ENCODE measurements at regions not wholly inside any gene's neighbourhood (a gene's known extent, or its start where the extent isn't known, plus 50 kb on each side); places are given as distances from the start of the nearest gene placed in this dataset.

DNA sequence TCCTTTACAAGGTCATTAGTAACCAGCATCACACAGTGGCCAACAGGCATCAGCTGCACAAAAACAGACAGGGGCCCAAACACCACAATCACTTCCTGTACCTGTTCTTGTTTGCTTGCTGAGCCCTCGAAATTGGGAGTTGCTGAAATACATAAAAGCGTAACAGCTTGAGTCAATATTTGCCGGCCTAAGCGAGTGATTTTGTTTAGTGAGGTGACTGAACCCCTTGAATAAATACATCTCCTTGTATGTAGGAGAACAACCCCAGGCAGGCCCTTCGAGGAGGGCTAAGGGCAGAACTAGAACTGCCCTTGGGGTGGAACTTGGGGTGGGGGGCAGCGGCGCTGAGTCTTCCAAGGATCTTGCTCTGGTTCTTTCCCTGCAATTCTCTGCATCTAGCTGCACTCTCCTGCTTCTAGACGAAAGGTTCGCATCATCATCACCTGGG, 502.5 kb downstream of the RASEF start (continued):
- TF ChIP-seq, protein P1, sequence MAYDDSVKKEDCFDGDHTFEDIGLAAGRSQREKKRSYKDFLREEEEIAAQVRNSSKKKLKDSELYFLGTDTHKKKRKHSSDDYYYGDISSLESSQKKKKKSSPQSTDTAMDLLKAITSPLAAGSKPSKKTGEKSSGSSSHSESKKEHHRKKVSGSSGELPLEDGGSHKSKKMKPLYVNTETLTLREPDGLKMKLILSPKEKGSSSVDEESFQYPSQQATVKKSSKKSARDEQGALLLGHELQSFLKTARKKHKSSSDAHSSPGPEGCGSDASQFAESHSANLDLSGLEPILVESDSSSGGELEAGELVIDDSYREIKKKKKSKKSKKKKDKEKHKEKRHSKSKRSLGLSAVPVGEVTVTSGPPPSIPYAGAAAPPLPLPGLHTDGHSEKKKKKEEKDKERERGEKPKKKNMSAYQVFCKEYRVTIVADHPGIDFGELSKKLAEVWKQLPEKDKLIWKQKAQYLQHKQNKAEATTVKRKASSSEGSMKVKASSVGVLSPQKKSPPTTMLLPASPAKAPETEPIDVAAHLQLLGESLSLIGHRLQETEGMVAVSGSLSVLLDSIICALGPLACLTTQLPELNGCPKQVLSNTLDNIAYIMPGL (CRISPR knock-in tag; IDR thresholded peaks at IDR 0.05; ENCODE audit: borderline replicate concordance) = no peak
- TF ChIP-seq, protein P2, sequence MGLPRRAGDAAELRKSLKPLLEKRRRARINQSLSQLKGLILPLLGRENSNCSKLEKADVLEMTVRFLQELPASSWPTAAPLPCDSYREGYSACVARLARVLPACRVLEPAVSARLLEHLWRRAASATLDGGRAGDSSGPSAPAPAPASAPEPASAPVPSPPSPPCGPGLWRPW (IDR thresholded peaks at IDR 0.05) = no peak
- no peak for TF ChIP-seq SMC3 (IDR thresholded peaks at IDR 0.05)

DNA sequence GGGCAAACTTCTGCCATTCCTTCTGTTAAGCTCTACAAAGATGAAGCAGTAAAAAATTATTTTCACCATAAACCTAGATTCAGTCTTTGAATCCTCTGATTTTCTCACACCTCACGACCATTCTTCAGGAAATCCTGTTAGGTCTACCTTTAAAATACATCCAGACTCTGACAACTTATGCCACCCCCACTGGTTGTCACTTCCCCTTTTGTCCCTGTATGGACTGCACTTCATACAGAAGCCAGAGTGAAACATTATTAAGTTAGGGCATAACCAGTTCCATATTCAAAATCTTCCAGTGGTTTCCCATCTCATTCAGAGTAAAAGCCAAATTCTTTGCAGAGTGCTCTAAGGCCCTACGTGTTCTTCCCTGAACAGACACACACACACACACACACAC, 499.8 kb downstream of the RASEF start:
- Histone ChIP-seq H3K4me1 (no peaks in the 10 kb centered on the region), H3K9me3 (no peaks in the 10 kb centered on the region), H3K27ac (no peak overlapping the region), H3K4me3 (no peak overlapping the region), H3K4me2 (no peak overlapping the region)
- POLR2A ChIA-PET = no interaction called here
- ATAC-seq (no peak), DNase-seq (ENCODE audit: low read depth in 1 of 2, low spot score in 1 of 2) (no peak), FAIRE-seq (no peak)
- WGBS (ENCODE audit: missing lambda C conversion rate) = 9% methylated on average over 2 of the region's 2 CpGs
- CTCF ChIA-PET = no interaction called here
- TF ChIP-seq, protein P3, sequence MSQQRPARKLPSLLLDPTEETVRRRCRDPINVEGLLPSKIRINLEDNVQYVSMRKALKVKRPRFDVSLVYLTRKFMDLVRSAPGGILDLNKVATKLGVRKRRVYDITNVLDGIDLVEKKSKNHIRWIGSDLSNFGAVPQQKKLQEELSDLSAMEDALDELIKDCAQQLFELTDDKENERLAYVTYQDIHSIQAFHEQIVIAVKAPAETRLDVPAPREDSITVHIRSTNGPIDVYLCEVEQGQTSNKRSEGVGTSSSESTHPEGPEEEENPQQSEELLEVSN (IDR thresholded peaks at IDR 0.05; ENCODE audit: borderline replicate concordance, low read depth) = no peak
- no peak for TF ChIP-seq CHD4 (IDR thresholded peaks at IDR 0.05; ENCODE audit: borderline replicate concordance)
- no peak for TF ChIP-seq FOSB (CRISPR knock-in tag; IDR thresholded peaks at IDR 0.05)
- no peak for TF ChIP-seq HOXB13 (CRISPR knock-in tag; IDR thresholded peaks at IDR 0.05; ENCODE audit: low read depth)
- no peak for TF ChIP-seq NR3C1 (IDR thresholded peaks at IDR 0.05)
- TF ChIP-seq ESRRA (IDR thresholded peaks at IDR 0.05; ENCODE audit: borderline replicate concordance, low read length) = no peak
- TF ChIP-seq, protein P4, sequence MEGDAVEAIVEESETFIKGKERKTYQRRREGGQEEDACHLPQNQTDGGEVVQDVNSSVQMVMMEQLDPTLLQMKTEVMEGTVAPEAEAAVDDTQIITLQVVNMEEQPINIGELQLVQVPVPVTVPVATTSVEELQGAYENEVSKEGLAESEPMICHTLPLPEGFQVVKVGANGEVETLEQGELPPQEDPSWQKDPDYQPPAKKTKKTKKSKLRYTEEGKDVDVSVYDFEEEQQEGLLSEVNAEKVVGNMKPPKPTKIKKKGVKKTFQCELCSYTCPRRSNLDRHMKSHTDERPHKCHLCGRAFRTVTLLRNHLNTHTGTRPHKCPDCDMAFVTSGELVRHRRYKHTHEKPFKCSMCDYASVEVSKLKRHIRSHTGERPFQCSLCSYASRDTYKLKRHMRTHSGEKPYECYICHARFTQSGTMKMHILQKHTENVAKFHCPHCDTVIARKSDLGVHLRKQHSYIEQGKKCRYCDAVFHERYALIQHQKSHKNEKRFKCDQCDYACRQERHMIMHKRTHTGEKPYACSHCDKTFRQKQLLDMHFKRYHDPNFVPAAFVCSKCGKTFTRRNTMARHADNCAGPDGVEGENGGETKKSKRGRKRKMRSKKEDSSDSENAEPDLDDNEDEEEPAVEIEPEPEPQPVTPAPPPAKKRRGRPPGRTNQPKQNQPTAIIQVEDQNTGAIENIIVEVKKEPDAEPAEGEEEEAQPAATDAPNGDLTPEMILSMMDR (IDR thresholded peaks at IDR 0.05) = no peak
- TF ChIP-seq, protein P2 (IDR thresholded peaks at IDR 0.05) = no peak
- TF ChIP-seq KDM1A (IDR thresholded peaks at IDR 0.05; ENCODE audit: low read depth) = no peak
- TF ChIP-seq HDAC2 (IDR thresholded peaks at IDR 0.05) = no peak
- TF ChIP-seq RARB (CRISPR knock-in tag; IDR thresholded peaks at IDR 0.05) = no peak
- no peak for TF ChIP-seq NPAS2 (CRISPR knock-in tag; IDR thresholded peaks at IDR 0.05; ENCODE audit: borderline replicate concordance)
- TF ChIP-seq EHMT2 (IDR thresholded peaks at IDR 0.05; ENCODE audit: low read depth) = no peak
- TF ChIP-seq PHF8 (IDR thresholded peaks at IDR 0.05; ENCODE audit: borderline replicate concordance, low read depth) = no peak
- no peak for TF ChIP-seq CBX8 (IDR thresholded peaks at IDR 0.05)
- no peak for TF ChIP-seq MYC (IDR thresholded peaks at IDR 0.05; ENCODE audit: borderline replicate concordance, low read length)
- TF ChIP-seq NFE2L2 (conservative IDR thresholded peaks at IDR 0.05; ENCODE audit: low read length) = no peak
- no peak for TF ChIP-seq BHLHE40 (IDR thresholded peaks at IDR 0.05; ENCODE audit: low read depth, low read length)
- TF ChIP-seq HOXA7 (CRISPR knock-in tag; IDR thresholded peaks at IDR 0.05) = no peak
- TF ChIP-seq JUN (IDR thresholded peaks at IDR 0.05) = no peak

DNA sequence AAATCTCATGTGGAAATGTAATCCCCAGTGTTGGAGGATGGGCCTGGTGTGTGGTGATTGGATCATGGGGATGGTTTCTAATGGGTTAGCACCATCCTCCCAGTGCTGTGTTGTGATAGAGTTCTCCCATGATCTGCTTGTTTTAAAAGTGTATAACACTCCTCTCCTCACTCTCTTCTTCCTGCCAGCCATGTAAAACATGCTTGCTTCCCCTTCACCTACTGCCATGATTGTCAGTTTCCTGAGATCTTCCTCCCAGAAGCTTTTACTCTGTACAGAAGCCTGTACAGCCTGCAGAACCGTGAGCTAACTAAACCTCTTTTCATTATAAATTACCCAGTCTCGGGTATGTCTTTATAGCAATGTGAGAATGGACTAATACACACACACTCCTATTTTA, 499.1 kb downstream of the RASEF start:
- ChIA-PET CTCF (no interaction called here), POLR2A (no interaction called here)
- H3K4me3 ChIP-seq = no peak overlapping the region
- WGBS (ENCODE audit: missing lambda C conversion rate) = 0% methylated on average over 2 of the region's 2 CpGs
- H3K27ac ChIP-seq = no peak overlapping the region
- no peak for FAIRE-seq
- no peak for DNase-seq (ENCODE audit: low read depth in 1 of 2, low spot score in 1 of 2)
- H3K4me2 ChIP-seq = no peak overlapping the region
- H3K4me1 ChIP-seq = no peaks in the 10 kb centered on the region
- ATAC-seq = no peak
- H3K9me3 ChIP-seq = no peaks in the 10 kb centered on the region
- TF ChIP-seq PHF8 (IDR thresholded peaks at IDR 0.05; ENCODE audit: borderline replicate concordance, low read depth) (no peak), TFCP2L1 (CRISPR knock-in tag; IDR thresholded peaks at IDR 0.05) (no peak), NFE2L2 (conservative IDR thresholded peaks at IDR 0.05; ENCODE audit: low read length) (no peak), ZNF302 (CRISPR knock-in tag; IDR thresholded peaks at IDR 0.05) (no peak), MAFK (IDR thresholded peaks at IDR 0.05; ENCODE audit: partially characterized antibody) (no peak), ESRRA (IDR thresholded peaks at IDR 0.05; ENCODE audit: borderline replicate concordance, low read length) (no peak), RARB (CRISPR knock-in tag; IDR thresholded peaks at IDR 0.05) (no peak), TP53 (CRISPR knock-in tag; IDR thresholded peaks at IDR 0.05) (no peak), ZFP36 (IDR thresholded peaks at IDR 0.05; ENCODE audit: borderline replicate concordance, partially characterized antibody) (no peak), RNF2 (IDR thresholded peaks at IDR 0.05; ENCODE audit: borderline replicate concordance, low read depth) (no peak), ZC3H11A (IDR thresholded peaks at IDR 0.05) (no peak), RCOR1 (IDR thresholded peaks at IDR 0.05; ENCODE audit: low read depth, low read length) (no peak)
- TF ChIP-seq, protein P2 (IDR thresholded peaks at IDR 0.05) = no peak
- TF ChIP-seq, protein P5, sequence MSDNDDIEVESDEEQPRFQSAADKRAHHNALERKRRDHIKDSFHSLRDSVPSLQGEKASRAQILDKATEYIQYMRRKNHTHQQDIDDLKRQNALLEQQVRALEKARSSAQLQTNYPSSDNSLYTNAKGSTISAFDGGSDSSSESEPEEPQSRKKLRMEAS (IDR thresholded peaks at IDR 0.05) = no peak

Measured in A549 (cell line).